PFSK-1 (cell line): ENCODE measurements at regions not wholly inside any gene's neighbourhood (a gene's known extent, or its start where the extent isn't known, plus 50 kb on each side); places are given as distances from the start of the nearest gene placed in this dataset.

Source experiments
- FOXP2 ChIP-seq: optimal IDR thresholded peaks from 2 replicates; pipeline ENCODE3; 2011; ENCODE audit warnings: borderline replicate concordance, control low read depth, inconsistent platforms; ENCODE audit not compliant: insufficient read depth; ENCODE audit errors: extremely low read length, extremely low read depth
- POLR2AphosphoS5 ChIP-seq: IDR thresholded peaks from 2 replicates; pipeline ENCODE4 v1.6.1; 2012; ENCODE audit warnings: low read depth, mild to moderate bottlenecking, control low read depth, low read length, moderate library complexity
- REST ChIP-seq, 2 experiments: IDR thresholded peaks; 2 replicates each; pipeline versions ENCODE4 v1.6.1 to v1.8.0; 2011 to 2012; ENCODE audit warnings: low read depth in 2 of 2, low read length in 2 of 2, control low read depth in 1 of 2, inconsistent platforms in 1 of 2, mild to moderate bottlenecking in 1 of 2, moderate library complexity in 1 of 2; ENCODE audit not compliant: insufficient read depth in 1 of 2
- SIN3A ChIP-seq: IDR thresholded peaks from 2 replicates; pipeline ENCODE4 v1.6.1; 2012; ENCODE audit warnings: mild to moderate bottlenecking, low read length, moderate library complexity, borderline replicate concordance; ENCODE audit not compliant: insufficient read depth
- TAF1 ChIP-seq: IDR thresholded peaks from 2 replicates; pipeline ENCODE4 v1.6.1; 2012; ENCODE audit warnings: low read length, control low read depth, borderline replicate concordance; ENCODE audit not compliant: insufficient read depth

- no peak for TF ChIP-seq REST (IDR thresholded peaks at IDR 0.05; ENCODE audit: insufficient read depth in 1 of 2, low read depth in 2 of 2, low read length in 2 of 2)
- TF ChIP-seq SIN3A: no peak
- TF ChIP-seq POLR2AphosphoS5: no peak
- TF ChIP-seq FOXP2: no peak
- no peak for TF ChIP-seq TAF1
These were observed 177.3 kb downstream of the DKK1 start for GRCh38 chr10:52491246-52491995.

GRCh38 chr10:52499281-52499680, 185.2 kb downstream of the DKK1 start:
- TF ChIP-seq REST (IDR thresholded peaks at IDR 0.05; ENCODE audit: insufficient read depth in 1 of 2, low read depth in 2 of 2, low read length in 2 of 2) (no peak), FOXP2 (no peak), SIN3A (no peak), POLR2AphosphoS5 (no peak), TAF1 (no peak)

- TF ChIP-seq TAF1: no peak
- no peak for TF ChIP-seq REST (IDR thresholded peaks at IDR 0.05; ENCODE audit: insufficient read depth in 1 of 2, low read depth in 2 of 2, low read length in 2 of 2)
- no peak for TF ChIP-seq POLR2AphosphoS5
- no peak for TF ChIP-seq SIN3A
- no peak for TF ChIP-seq FOXP2
These were observed 186.4 kb downstream of the DKK1 start for GRCh38 chr10:52500476-52500875.

- TF ChIP-seq FOXP2 (no peak), REST (IDR thresholded peaks at IDR 0.05; ENCODE audit: insufficient read depth in 1 of 2, low read depth in 2 of 2, low read length in 2 of 2) (no peak), POLR2AphosphoS5 (no peak), TAF1 (no peak), SIN3A (no peak)
These were observed 188.2 kb downstream of the DKK1 start for GRCh38 chr10:52502237-52502636.

- TF ChIP-seq SIN3A: no peak
- TF ChIP-seq REST (IDR thresholded peaks at IDR 0.05; ENCODE audit: insufficient read depth in 1 of 2, low read depth in 2 of 2, low read length in 2 of 2): no peak
- TF ChIP-seq FOXP2: no peak
- no peak for TF ChIP-seq POLR2AphosphoS5
- TF ChIP-seq TAF1: no peak
These were observed 200.4 kb downstream of the DKK1 start for GRCh38 chr10:52514481-52514880.
